GM18498 (cell line): ENCODE measurements at regions not wholly inside any gene's neighbourhood (a gene's known extent, or its start where the extent isn't known, plus 50 kb on each side); places are given as distances from the start of the nearest gene placed in this dataset.
"Not testable (repeated sequence)": the region's sequence is repeated elsewhere in the genome, so short reads cannot be mapped to it uniquely, and the experiment has no call there.

ENCODE experiments used
- ATAC-seq: cut with Tn5 transposase; IDR thresholded peaks from one replicate; pipeline ENCODE4 v1.9.1; 2021; ENCODE audit warnings: mild to moderate bottlenecking, moderate library complexity; ENCODE audit not compliant: unreplicated experiment

DNA sequence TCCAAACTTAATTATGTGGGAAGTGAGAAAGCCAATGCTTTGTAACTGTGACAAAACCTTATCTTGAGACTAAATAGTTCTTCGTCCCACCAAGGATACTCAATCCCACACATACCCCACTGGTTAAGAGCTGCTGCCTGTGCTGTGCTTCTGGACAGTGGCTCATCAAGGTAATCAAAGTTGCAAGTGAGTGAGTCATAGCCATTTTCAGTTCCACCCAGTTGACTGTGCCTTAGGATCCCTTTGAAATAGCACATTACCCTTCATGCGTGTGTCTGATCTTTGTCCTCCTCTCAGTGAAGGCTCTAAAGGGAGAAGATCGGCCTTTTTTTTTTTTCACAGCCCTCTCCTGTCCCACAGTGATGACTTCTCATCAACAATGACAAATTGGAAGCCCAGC lies 706.0 kb upstream of the AUTS2 start:
- no peak for ATAC-seq

DNA sequence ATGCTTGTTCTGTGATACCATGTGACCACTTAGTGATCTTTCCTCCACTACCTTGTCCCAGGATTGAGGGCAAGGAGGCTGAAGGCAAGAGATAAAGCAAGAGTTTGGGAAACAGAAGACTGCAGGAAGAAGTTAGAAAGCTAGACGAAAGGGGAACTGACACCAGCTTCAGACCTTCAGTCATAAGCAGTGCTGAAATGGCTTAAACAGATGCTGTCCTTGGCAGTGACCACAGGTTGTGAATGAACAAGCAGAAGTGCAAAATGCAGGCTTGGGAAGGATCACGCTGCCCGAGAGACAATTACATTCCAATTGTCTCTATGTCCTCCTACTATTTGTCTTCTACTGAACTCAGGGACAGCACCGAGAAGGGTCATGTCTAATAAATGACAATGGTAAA lies 704.9 kb upstream of the AUTS2 start:
- no peak for ATAC-seq

DNA sequence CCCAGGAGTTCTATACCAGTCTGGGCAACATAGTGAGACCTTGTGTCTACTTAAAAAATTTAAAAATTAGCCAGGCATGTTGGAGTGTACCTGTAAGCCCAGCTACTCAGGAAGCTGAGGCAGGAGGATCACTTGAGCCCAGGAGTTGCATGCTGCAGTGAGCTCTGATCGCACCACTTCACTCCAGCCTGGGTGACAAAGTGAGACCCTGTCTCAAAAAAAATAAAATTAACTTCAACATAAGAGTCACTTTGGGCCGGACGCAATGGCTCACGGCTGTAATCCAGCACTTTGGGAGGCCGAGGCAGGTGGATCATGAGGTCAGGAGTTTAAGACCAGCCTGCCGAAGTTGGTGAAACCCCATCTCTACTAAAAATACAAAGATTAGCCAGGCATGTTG lies 699.1 kb upstream of the AUTS2 start:
- ATAC-seq: not testable (repeated sequence)

DNA sequence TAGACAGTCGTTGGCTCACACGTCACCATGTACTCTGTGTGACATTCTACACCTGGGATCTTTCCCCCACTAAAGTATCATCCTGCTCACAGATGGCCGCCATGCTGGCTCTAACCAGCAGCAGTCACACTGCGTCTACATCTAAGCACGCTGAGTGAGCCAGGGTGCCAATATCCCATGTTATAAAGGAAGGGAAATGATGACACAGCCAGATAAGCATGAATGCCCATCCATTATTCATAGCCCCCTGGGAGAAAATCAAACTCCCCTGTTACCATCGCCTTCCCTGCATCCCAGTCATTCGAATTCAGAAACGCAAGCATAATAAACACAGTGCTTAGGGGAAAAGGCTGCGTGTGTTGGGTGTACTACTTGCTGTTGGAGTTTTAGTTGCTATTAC lies 698.2 kb upstream of the AUTS2 start:
- ATAC-seq: no peak

DNA sequence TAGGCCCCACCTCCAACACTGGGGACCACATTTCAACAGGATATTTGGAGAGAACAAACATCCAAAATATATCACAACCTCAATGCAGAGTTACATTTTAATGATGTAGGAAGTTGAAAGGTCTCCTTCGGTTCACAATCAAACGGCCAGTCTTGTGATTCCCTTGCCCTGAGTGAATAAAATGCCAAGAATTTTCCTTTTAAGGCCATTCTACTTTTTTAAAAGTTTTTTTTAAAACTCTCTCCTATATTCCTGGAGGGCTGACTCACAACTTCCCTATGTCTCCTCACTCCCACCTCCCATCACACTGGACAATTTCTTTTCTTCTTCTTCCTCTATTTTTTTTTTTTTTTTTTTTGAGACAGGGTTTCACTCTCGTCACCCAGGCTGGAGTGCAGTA lies 693.6 kb upstream of the AUTS2 start:
- no peak for ATAC-seq

DNA sequence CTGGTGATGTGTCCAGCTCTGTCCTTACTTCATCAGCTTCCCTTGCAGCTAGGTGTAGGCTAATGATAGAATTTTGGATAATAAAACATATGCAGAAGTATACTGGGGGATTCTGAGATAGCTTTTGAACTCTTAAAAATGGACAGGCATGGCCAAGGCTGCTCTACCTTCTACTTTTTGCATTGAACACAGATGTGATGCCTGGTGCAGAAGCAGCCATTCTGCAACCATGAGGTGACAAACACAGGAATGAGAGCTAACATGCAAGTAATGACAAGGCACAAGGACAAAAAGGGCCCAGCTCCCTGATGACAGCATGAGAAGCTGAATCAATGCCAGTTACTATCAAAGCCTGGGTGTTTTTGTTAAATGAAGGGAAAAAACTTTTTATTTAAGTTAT lies 686.5 kb upstream of the AUTS2 start:
- ATAC-seq: no peak

DNA sequence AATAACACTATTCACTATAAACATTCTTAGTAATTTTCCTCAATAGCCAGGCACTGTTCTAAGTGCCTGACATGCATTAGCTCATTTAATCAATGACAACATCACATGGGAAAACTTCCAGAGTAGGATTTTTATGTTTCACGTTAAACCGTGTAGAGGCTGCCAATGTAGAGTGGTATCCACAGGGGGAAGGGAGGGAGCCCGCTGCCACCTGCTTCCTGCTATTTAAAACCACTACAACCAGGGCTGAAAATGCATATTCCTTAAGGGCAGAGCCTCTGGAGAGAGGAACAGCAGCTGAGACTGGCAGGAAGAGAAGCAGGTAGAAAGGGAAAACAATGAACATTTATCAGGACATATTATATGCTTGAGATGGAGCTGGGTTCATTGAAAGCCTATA lies 684.3 kb upstream of the AUTS2 start:
- no peak for ATAC-seq

DNA sequence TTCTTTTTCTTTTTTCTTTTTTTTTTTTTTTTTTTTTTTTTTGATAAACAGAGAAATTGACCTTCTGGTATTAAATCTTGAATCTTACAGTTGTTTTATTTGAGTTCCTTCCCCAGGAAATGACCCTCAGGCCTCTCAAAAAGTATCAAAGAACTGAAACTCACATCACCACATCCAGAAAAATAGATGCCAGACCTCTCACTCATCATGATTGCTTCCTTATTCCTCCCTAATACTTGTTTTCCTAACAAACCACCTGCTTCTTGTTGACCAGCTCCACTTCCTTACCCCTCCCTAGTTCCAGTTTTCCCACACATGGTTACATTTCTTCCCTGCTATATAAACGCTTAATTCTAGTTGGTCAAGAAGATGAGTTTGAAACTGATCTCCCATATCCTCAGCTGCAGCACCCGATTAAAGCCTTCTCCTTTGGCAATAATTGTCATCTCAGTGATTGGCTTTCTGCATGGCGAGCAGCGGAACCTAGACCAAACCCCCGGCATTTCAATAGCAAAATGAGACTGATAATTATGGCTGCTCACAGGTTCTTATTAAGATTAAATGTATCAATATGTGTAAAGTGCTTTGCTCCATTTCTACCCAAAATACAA lies 681.1 kb upstream of the AUTS2 start:
- no peak for ATAC-seq

DNA sequence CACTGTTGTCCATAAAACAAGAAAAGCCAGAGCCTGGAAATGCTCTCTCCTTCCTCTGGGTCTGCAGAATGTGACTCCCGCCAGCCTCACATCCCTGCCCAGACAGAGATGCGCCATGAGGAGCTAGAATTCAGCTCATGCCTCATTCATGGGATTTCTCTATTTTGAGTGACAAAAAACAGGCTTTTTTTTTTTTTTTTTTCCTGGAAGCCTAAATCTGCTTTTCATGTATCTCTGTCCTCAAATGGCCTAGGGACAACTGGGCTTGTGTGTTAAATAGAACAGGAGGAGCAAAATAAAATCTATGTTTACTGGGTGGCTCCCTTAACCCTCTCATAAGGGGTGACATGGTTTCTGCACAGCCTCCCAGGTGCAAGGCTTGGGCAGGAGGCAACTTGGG lies 679.7 kb upstream of the AUTS2 start:
- no peak for ATAC-seq

DNA sequence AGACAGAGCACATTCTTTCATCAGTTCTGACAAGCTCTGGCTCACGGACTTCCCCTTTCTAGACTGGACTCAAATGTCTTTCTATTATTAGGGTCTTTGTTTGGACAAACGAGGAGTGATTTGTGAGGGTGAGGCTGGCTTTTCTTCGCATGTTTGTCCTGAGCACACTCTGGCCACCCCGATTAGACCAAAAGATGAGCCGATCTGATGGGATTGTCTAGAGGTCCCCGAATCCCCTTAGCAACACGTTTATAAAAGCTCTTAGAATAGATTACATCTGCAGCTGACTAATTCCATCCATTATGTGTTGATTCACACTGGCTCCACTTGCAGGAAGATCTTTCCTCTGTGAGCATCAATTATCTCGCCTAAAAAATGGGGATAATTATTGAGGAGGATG lies 675.4 kb upstream of the AUTS2 start:
- no peak for ATAC-seq

DNA sequence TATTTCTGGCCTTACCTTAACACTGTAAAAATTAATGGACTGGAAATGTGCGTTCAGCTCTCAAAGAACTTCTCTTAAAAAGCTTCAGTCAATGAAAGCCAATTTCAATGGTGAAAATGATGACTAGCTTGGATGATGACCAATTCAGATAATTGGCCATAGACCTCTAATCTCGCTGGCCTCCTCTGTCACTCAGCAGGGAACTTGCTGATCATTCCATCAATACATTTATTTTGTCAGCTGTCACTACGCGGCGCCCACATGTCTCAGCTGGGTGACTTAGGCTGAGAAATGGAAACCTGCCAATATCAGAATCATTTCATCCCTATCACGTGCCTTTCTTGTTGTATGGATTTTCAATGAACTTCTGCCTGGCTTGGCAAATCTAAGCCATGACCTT lies 673.0 kb upstream of the AUTS2 start:
- no peak for ATAC-seq

DNA sequence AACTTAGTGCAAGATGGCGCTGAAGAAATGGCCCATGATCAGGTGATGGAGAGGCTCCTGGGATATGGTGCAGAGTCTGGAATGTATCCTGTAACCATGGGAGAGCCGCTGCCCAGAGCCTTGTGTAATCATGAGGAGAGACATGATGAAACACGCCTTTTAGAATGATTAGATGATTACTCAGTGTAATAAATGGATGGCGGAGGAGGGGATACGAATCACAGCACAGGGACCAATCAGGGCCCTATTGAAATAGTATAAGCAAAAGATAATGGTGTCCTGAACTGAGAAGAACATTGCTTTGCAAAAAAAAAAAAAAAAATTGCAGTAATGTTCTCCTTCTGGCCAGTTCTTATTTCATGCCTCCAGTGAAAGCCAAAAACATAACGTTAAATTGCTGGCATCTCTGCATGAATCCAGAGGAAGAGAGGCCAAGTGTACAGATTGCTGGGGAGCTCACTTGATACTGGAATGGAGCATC lies 668.5 kb upstream of the AUTS2 start:
- ATAC-seq: no peak

DNA sequence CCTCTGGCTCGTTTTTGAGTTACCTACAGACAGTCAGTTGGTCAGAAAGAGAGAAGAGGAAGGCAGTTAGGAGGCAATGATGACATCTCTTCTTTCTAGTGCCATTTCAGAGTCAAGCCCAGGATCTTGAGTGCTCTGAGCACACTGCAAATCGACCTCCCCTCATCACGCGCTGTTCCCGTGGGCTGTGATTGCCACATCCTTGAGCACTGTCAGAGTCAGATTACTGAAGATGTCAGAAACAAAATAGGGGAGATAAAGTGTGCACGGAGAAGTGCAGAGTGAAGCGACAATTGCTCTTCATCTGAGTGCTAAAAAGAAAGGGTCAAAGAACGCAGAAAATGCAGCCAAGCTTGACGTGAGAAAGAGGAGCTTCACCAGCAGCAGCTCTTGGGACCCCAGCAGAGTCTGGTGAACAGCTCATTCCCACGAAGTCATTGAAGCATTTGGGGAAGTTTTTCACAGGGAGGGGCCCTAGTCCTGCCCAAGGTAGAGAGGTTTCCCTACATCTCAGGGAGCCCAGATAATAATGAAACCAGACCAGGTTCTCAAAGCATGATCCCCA lies 661.7 kb upstream of the AUTS2 start:
- ATAC-seq: no peak

DNA sequence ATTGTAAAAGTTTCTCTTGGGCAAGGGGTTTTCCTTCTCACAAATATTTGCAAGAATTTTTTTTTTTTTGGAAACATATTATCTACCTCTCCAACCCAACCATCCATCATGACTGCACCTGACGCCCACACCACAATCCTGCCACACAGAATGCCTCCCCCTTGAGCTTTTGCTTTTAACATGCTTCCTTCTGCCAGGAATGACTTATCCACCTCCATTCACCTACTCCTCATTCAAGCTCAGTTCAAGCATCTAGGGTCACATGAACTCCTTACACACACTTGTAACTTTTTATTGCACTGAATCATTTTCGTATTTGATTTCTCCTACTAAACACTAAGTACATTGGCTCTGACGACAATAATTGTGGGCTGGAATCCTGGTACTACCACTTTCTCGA lies 660.1 kb upstream of the AUTS2 start:
- ATAC-seq: no peak

DNA sequence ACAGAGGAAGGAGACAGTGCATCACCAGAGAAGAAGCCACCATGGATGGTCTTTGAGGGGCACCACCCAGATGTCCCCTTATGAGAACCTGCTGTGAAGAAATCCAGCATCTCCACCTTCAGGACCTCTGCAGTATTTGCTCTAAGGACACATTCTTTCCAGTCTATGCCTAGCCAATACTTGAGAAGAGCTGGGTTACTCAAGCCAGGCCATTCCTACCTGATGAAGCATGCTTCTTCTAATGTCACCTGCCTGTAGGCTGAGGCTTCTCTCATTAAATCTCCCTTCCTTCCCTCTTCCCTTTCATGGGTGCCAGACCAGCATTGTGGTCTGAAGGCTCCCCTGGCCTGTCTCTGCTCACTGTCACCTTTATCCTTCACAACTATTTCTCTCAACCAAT lies 654.5 kb upstream of the AUTS2 start:
- no peak for ATAC-seq

DNA sequence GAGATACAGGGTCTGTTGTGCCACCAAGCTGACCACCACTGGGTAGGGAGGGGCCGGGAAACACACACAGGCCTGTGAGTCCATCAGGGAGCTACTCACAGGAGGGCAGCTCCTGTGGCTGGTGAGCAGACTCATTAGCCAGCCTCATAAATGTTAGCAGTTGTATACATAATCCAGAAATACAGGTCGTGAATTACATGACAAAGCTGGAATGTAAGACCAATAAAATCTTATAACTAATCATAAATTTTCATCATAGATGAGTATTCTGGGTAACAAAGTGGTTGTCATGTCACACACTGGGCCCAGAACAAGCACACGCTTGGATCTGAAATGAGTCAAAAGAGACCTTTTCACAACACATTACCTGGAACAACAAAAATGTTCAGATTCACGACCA lies 642.6 kb upstream of the AUTS2 start:
- no peak for ATAC-seq

DNA sequence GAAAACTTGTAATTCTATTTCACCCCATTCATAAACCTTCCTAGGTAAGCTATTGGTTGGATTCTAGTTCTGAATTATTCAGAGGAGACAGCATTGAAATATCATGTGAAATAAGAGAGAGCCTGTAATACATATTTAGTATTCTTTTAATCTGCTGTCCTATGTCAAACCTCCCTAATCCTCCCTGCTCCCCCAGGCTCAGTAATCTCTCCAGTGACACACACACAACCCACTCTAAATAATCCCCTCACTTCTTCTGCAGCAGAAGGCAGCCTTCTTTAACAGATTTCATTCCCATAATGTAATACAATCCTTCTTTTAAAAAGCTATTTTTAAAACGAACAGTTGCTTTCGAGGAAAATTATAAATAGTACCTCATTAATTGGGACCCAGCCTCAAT lies 639.7 kb upstream of the AUTS2 start:
- no peak for ATAC-seq

DNA sequence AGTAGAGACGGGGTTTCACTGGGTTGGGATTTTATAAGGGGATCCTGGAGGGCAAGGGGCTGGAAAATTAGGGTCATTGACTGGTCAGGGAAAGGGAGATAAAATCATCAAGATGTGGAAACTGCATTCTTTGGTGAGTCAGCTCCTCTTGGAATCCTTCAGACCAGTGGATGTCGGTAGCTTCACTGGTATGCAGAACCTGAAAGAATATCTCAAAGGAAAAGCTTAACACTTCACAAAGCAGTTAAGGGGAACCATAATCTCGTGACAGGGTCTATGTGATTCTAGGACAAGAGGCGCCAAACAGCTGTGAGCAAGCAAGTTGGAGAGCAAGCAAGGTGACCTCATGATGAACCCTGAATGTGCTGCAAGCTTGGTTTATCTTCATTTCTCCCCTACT lies 634.7 kb upstream of the AUTS2 start:
- no peak for ATAC-seq

DNA sequence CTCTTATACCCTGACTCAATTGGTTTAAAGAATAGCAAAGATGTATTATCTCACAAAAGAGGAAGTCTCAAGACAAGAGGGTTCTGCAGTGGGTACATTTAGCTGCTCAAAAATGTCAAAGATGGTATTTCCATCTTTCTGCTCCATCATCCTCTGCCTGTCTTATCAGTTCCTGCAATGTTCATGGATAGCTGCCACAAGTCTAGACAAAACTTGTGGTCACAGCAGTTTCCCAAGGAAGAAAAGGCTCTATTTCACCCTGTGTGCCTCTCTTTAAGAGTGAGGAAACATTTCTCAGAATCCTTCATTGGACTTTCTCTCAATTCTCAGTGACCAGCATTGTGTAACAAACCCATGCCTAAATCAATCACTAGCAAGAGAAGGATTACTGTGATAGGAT lies 634.2 kb upstream of the AUTS2 start:
- no peak for ATAC-seq

DNA sequence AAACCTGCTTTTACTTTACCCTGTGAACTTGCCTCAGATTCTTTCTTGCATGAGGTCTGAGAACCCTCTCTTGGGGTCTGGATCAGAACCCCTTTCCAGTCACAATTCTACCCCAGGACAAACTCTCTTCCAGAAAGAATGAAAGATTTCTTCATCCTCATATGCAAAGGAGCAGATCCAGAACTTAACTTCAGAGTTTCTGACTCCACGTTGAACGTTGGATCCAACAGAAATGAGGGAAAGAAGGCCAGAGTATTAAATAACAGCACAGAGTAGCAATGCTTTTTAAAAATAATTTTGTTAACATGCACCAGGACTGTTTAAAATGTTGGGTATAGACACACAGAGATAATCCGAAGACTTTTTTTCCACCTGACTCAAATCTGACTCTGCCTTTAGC lies 632.9 kb upstream of the AUTS2 start:
- no peak for ATAC-seq

DNA sequence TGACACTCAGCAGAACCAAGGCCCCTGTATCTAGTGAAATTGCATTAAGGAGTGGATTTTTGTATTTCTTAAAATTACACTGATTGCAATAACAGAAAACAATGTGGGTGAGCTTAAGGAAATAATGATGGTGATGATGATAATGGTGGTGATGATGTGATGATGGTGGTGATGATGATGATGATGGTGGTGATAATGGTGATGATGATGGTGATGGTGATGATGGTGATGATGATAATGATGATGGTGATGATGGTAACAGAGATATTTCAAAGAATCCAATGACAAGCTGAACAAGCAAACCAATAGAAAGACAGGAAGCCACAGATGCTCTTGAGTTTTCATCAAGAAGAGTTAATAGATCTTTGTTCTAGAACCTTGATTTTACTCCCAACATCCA lies 630.7 kb upstream of the AUTS2 start:
- ATAC-seq: no peak

DNA sequence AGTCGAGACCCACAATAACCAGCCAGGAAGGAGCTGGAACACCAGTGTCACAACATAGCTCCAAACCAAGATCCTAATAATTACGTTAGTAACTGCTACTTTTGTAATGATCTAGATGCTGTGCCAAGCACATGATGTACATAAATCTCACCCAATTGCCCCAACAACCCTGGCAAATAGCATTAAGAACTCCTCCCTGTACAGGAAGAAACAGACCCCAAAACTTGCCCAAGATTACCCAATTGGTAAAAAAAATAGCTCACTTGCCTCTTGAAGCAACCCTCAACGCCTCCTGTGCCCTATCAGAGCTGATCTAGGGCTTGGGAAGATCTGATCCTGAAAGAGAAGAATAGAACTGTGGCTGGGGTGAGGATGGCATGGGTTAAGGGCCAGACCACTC lies 628.7 kb upstream of the AUTS2 start:
- no peak for ATAC-seq

DNA sequence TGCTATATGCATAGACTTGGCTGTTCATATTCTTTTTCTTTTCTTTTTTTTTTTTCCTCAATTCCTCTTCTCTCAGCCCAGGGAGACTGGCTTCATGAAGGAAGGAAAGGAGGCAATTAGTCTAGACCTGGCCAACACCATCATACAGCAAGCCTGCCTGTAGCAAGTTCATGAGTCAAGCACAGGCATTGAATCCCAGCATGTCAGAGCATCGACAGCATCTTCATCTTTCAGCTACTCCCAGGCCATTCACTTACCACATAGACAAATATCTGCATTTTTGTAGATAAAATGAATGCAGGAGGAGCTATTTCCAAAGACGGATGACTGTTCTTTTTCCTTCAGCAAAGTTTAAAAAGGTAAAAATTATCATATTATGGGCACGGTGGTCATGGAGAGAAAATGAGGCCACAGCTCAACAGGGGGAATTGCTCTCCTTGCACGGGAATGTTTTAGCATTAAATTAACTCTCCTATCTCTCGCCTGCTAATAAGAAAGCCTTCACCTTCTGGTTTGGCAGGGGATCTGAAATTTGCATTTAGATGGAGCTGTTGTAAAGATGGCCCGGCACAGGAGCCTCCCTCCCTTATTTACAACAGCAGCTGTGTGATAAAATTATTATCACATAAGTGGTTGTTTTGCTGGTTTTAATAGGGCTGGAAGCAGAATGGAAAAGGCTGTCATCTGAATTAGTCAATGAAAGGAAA lies 626.5 kb upstream of the AUTS2 start:
- ATAC-seq: no peak
